ENCODE measurements at regions not wholly inside any gene's neighbourhood (a gene's known extent, or its start where the extent isn't known, plus 50 kb on each side); places are given as distances from the start of the nearest gene placed in this dataset.

- TF ChIP-seq REST (IDR thresholded peaks at IDR 0.05; ENCODE audit: insufficient replicate concordance, low read depth) (no peak), CTCF (IDR thresholded peaks at IDR 0.05; ENCODE audit: insufficient read depth, low read length) (no peak)
Observed at GRCh38 chr12:125371033-125371432, 305.8 kb downstream of the AACS start.

Data from HL-60 (cell line).